ENCODE measurements at regions not wholly inside any gene's neighbourhood (a gene's known extent, or its start where the extent isn't known, plus 50 kb on each side); places are given as distances from the start of the nearest gene placed in this dataset.
A peak's percentile ranks its signal among the peaks of the same experiment; 100 is the strongest.
"Not testable (repeated sequence)": the region's sequence is repeated elsewhere in the genome, so short reads cannot be mapped to it uniquely, and the experiment has no call there.

- DNase-seq (ENCODE audit: extremely low read depth in 1 of 2, low read depth in 1 of 2): no peak
Measured at GRCh38 chr7:16933296-16934279, 51.8 kb upstream of the AGR3 start.

DNA sequence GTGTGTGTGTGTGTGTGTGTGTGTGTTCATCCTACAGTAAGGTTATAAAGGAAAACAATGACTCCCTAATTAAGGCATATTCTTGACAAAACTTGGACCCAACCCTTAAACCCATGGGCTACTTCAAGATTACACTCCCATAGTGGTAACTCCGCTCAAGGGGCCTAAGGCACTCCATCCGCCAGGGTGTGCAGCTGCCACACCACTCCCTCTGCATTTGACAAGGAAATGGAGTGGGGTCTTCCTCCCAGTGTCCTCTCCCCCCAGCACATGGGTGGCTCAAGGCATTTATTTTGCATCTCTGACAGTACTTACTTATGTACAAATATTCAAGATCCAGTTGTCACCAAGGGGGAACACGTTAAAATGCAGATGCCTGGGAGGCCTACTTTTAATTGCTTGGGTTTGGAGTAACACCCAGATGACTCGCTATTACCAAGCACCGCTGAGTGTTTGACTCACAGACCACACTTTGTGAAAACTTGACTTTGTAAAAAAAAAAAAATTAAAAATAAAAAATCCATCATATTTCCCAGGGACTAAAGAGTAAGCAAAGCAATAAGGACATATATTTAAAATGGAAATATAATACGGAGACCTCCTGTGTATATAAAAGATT, 53.0 kb upstream of the AGR3 start:
- peak in 1 of 2 donors; percentile 37 for DNase-seq (ENCODE audit: extremely low read depth in 1 of 2, low read depth in 1 of 2)

DNA sequence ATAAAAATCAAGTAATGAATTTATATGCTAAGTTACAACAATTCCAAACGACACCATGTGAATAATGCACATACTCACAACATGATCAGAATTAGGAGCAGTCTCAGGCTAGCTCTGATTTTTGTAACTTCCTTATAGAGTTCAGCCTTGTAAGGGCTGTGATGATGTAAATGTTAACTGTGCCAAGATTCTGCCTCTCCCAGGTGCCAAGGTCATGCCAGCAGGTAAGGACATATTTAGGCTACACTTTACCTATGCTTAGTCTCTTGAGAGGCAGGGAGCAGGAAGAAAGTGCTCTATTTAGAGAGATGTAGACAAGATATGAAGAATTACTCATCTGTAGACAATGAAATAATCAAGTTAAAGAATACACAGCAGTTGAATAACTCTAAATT, 53.6 kb upstream of the AGR3 start:
- no peak for DNase-seq (ENCODE audit: extremely low read depth in 1 of 2, low read depth in 1 of 2)

- no peak for DNase-seq (ENCODE audit: extremely low read depth in 1 of 2, low read depth in 1 of 2)
Measured at GRCh38 chr7:16936626-16937422, 55.0 kb upstream of the AGR3 start.

GRCh38 chr7:16939161-16939560, 57.4 kb upstream of the AGR3 start:
- DNase-seq (ENCODE audit: extremely low read depth in 1 of 2, low read depth in 1 of 2): no peak

DNA sequence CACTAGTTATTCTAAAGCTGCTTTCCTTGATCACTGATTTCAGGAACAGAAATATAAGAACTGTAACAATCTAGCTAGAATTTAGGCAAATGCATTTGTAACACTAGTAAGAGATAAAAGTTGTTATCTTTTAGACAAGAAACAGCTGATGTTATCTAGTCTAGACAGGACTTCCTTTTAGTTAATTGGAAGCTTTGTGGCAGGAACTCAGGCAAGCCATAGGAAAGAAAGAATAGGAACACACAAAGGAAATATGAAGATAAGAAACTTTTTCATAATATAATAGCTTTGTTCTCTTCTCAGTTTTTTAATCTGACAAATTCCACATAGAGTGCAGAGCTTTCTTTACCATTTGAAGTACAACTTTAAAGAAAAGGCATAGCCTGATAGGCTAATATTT, 59.0 kb upstream of the AGR3 start:
- no peak for DNase-seq (ENCODE audit: extremely low read depth in 1 of 2, low read depth in 1 of 2)

GRCh38 chr7:16942929-16943509, 61.2 kb upstream of the AGR3 start:
- no peak for DNase-seq (ENCODE audit: extremely low read depth in 1 of 2, low read depth in 1 of 2)

DNA sequence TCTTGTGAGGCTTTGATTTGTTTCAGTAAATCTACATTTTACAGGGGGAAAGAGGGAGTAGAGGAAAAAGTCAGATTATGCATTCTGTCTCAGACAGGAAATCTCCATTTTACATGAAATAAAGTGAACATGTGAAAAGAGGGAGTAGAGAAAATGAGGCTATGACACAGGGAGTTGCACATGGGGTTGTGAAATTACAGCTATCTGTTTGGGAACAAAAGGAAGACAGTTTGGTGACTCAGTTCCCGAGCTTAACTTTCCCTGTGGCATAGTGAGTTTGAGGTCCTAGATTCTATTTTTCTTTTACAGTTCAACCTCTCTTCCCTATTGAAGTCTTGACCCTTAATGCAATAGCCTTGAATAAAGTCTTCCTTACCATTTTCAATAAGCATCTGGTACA, 63.2 kb upstream of the AGR3 start:
- no peak for DNase-seq (ENCODE audit: extremely low read depth in 1 of 2, low read depth in 1 of 2)

- DNase-seq (ENCODE audit: extremely low read depth in 1 of 2, low read depth in 1 of 2): no peak
Measured at GRCh38 chr7:16945372-16945771, 63.6 kb upstream of the AGR3 start.

- DNase-seq (ENCODE audit: extremely low read depth in 1 of 2, low read depth in 1 of 2): not testable (repeated sequence)
Measured at GRCh38 chr7:16948110-16948509, 66.3 kb upstream of the AGR3 start.

DNA sequence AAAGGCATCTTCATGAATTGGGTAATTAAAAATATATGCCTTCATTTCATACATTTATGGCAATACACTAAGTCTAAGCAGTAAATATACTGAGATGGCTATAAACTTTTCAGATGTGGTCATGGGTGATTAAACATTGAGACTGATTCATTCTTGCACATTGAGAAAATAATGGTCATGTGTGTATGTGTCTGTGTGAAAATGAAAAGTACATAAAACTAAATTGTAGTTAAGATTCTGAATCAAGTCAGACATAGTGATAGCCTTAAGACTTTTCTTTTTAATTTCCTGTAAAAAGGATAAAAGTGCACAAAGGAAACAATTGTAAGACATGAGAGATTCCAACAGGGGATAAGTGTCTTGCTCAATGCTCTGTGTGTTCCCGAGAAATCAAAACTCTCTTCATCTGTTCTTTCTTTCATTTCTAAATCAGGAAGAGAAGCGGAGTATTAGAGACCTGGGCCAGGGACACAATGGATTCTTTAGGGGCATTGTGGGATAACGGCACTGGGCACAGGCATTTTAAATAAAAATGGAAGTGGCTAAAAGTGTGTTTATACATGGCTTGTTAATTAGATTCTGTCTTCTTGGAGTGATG, 69.8 kb upstream of the AGR3 start:
- no peak for DNase-seq (ENCODE audit: extremely low read depth in 1 of 2, low read depth in 1 of 2)

DNA sequence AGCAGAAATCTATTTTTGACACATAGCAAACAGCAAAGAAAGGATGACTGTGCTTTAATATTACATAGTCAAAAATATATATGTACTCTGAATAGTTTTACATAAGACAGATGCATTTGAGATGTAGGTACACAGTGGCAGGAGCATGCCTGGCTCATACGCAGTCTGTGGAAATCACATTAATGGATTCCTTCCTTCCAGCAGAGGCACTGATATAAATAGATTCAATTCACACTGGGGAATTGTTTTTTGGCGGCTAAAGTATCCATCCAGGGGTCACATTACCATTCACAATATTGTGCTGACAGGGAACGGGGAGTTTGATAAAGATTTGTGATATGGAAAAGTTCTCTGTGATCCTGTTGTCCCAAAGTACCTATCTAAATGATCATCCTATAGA, 72.5 kb upstream of the AGR3 start:
- no peak for DNase-seq (ENCODE audit: extremely low read depth in 1 of 2, low read depth in 1 of 2)

- no peak for DNase-seq (ENCODE audit: extremely low read depth in 1 of 2, low read depth in 1 of 2)
Measured at GRCh38 chr7:16958724-16959123, 76.9 kb upstream of the AGR3 start.

GRCh38 chr7:16960337-16960965, 78.7 kb upstream of the AGR3 start:
- DNase-seq (ENCODE audit: extremely low read depth in 1 of 2, low read depth in 1 of 2): no peak

DNA sequence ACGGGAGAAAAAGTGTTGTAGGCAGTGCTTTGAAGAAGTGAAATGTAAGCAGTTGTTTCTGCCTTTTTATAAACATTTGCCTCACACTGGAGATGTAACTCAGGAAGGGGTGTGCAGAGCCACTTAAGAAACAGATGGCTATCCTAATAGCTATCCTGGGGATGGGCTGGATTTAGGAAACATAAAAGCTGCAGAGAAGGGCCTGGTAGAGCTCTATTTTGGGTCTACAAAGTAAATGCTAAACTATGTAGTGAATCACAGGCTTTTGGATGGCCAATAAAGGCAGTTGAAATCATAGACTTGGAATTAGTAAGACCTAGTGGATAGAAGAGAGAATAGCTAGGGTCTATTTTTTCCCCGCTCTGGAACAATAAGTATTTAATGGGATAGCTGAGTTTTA, 79.9 kb upstream of the AGR3 start:
- no peak for DNase-seq (ENCODE audit: extremely low read depth in 1 of 2, low read depth in 1 of 2)

GRCh38 chr7:16963044-16963443, 81.3 kb upstream of the AGR3 start:
- DNase-seq (ENCODE audit: extremely low read depth in 1 of 2, low read depth in 1 of 2): no peak

DNA sequence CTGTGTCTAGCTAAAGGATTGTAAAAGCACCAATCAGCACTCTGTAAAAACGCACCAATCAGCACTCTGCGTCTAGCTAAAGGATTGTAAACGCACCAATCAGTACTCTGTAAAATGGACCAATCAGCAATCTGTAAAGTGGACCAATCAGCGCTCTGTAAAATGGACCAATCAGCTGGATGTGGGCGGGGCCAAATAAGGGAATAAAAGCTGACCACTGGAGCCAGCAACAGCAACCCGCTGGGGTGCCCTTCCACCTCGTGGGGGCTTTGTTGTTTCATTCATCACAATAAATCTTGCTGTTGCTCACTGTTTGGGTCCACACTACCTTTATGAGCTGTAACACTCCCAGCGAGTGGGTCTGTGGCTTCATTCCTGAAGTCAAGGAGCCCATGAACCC, 83.9 kb upstream of the AGR3 start:
- not testable (repeated sequence) for DNase-seq (ENCODE audit: extremely low read depth in 1 of 2, low read depth in 1 of 2)

DNA sequence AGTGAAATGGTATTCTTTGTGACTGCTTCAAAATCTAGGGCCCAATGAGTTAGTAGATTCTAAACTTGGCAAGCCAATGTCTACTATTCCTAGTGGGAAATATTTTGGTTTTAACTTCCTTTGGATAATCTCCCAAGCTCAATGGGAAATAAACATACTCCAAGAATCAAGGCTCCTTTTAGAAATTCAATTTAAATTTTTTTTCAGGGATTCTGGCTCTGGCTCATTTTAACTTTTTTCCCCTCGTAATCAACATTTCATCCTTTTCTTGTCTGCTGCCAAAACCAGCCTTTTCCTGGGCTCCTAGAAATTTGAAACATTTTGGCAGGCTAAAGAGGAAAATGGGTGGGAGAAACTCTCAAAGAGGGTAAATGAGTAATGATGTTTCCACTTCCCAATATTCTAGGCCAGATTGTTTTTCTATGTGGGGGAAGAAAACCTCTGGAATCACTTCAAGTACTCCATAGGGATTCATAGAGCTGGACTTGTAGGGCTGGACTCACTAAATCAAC, 85.6 kb upstream of the AGR3 start:
- DNase-seq (ENCODE audit: extremely low read depth in 1 of 2, low read depth in 1 of 2): no peak

DNA sequence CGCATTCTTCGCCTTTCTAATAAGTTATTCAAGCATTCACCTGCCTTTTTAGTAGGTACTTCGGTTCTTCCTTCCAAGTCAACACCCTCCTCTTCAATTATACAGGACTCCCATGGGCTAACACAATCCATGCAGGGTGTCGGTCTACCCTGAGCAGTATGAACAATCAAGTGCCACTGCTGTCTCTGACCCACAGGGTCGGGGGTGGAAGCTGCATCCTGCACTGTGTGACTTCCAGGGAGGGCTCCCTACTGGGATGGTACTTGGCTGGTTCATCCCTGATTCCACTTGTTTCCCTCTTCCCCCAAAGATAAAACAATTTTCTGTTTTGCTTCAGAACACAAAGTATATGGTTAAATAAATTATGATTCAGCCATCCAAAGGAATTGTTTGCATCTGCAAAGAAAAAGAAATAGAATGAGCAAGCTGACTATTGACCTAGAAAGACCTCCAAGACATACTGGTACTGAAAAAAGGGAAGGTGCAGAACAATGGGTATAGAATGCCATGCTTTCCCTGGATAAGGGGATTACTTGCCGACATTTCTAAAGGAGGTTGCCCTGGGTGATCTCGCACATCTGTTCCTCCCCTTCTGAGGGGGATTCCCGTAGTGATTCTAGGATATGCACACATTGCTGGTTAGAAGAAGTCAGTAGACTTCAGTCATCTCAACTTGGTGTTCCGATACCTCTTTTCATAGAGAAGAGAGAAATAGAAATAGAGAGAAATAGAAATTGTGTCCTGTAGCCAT, 89.1 kb upstream of the AGR3 start:
- no peak for DNase-seq (ENCODE audit: extremely low read depth in 1 of 2, low read depth in 1 of 2)
